Right lobe of liver (tissue), 4 donors: ENCODE measurements at regions not wholly inside any gene's neighbourhood (a gene's known extent, or its start where the extent isn't known, plus 50 kb on each side); places are given as distances from the start of the nearest gene placed in this dataset.

Experiments used
- CTCF ChIP-seq, 4 donors: fragments of 200-600 bp in 3 of 4; fragments of 450-650 bp in 1 of 4; IDR thresholded peaks; one replicate each; pipeline versions ENCODE4 v1.5.1 to v1.8.0; 2016 to 2022; ENCODE audit warnings: antibody characterized with exemption in 4 of 4, mild to moderate bottlenecking in 2 of 4
- POLR2A ChIP-seq: fragments of 450-650 bp; IDR thresholded peaks from one replicate; pipeline ENCODE4 v1.6.1; 2017; ENCODE audit warnings: antibody characterized with exemption, mild to moderate bottlenecking
- donor health status: DM: no; HTN: no; CAD: no.
- donor health status: DM: no; HTN: no; CAD: no.
- donor health status: DM: no; HTN: yes; CAD: no.

- TF ChIP-seq CTCF (IDR thresholded peaks at IDR 0.05) (no peak), POLR2A (no peak)
Measured at GRCh38 chr13:47094734-47095434, 198.0 kb upstream of the HTR2A start.
